GM23248 (cell line): ENCODE measurements at regions not wholly inside any gene's neighbourhood (a gene's known extent, or its start where the extent isn't known, plus 50 kb on each side); places are given as distances from the start of the nearest gene placed in this dataset.
"Not testable (repeated sequence)": the region's sequence is repeated elsewhere in the genome, so short reads cannot be mapped to it uniquely, and the experiment has no call there.

ENCODE experiments used
- DNase-seq: peaks from one replicate; pipeline ENCODE4 v3.0.0-alpha.2; 2015
- H2AFZ ChIP-seq: fragments of 200-600 bp; sonication (generic); 2 replicates; pipeline ENCODE4 v1.6.1; 2016; ENCODE audit warnings: antibody characterized with exemption
- H3F3A ChIP-seq: fragments of 200-600 bp; sonication (generic); 2 replicates; pipeline ENCODE4 v1.6.1; 2016; ENCODE audit warnings: mild to moderate bottlenecking, antibody characterized with exemption, mixed run types; ENCODE audit not compliant: insufficient read depth
- H3K27ac ChIP-seq: fragments of 200-600 bp; sonication (generic); 2 replicates; pipeline ENCODE4 v1.5.1; 2016; ENCODE audit warnings: mild to moderate bottlenecking
- H3K27me3 ChIP-seq: fragments of 200-600 bp; sonication (generic); replicated peaks from 2 replicates; pipeline ENCODE4 v1.6.1; 2016; ENCODE audit warnings: mild to moderate bottlenecking; ENCODE audit not compliant: insufficient read depth
- H3K36me3 ChIP-seq: fragments of 200-600 bp; sonication (generic); 2 replicates; pipeline ENCODE4 v1.6.1; 2016; ENCODE audit warnings: low read depth, mild to moderate bottlenecking
- H3K4me1 ChIP-seq: fragments of 200-600 bp; sonication (generic); 2 replicates; pipeline ENCODE4 v1.6.1; 2016; ENCODE audit warnings: mild to moderate bottlenecking; ENCODE audit not compliant: insufficient read depth
- H3K4me2 ChIP-seq: fragments of 200-600 bp; sonication (generic); one replicate; pipeline ENCODE4 v1.6.1; 2016; ENCODE audit warnings: mild to moderate bottlenecking; ENCODE audit not compliant: unreplicated experiment
- H3K4me3 ChIP-seq: fragments of 200-600 bp; sonication (generic); 2 replicates; pipeline ENCODE4 v1.5.1; 2016; ENCODE audit warnings: mild to moderate bottlenecking
- H3K79me2 ChIP-seq: fragments of 200-600 bp; sonication (generic); 2 replicates; pipeline ENCODE4 v1.6.1; 2016; ENCODE audit warnings: mild to moderate bottlenecking; ENCODE audit not compliant: insufficient read depth
- H3K9ac ChIP-seq: fragments of 200-600 bp; sonication (generic); 2 replicates; pipeline ENCODE4 v1.6.1; 2016; ENCODE audit warnings: mild to moderate bottlenecking
- H3K9me2 ChIP-seq: fragments of 200-600 bp; sonication (generic); 2 replicates; pipeline ENCODE4 v1.6.1; 2016; ENCODE audit warnings: mixed run types, mild to moderate bottlenecking, moderate library complexity; ENCODE audit not compliant: insufficient read depth
- H3K9me3 ChIP-seq: fragments of 200-600 bp; sonication (generic); one replicate; pipeline ENCODE4 v1.6.1; 2017; ENCODE audit warnings: low read depth
- H4K20me1 ChIP-seq: fragments of 200-600 bp; sonication (generic); 2 replicates; pipeline ENCODE4 v1.6.0; 2016; ENCODE audit not compliant: insufficient read depth
- EZH2 ChIP-seq: fragments of 200-600 bp; sonication (generic); IDR thresholded peaks from 2 replicates; pipeline ENCODE4 v1.6.1; 2018; ENCODE audit warnings: antibody characterized with exemption, mild to moderate bottlenecking; ENCODE audit not compliant: insufficient read depth, poor library complexity, severe bottlenecking
- EZH2phosphoT487 ChIP-seq: fragments of 200-600 bp; sonication (generic); IDR thresholded peaks from 2 replicates; pipeline ENCODE4 v1.6.1; 2018; ENCODE audit warnings: antibody characterized with exemption, moderate library complexity, mild to moderate bottlenecking, low read depth; ENCODE audit not compliant: insufficient read depth
- WGBS, 2 experiments: methylation state at CpG; one replicate each; pipeline ENCODE4 v1.1.6; 2015 to 2017; ENCODE audit warnings: low lambda C conversion rate in 2 of 2, low coverage in 1 of 2; ENCODE audit errors: missing lambda C conversion rate in 2 of 2; 5-methylcytosine and 5-hydroxymethylcytosine counted together
- in situ Hi-C: fragments of 300-500 bp; cut with MboI; formaldehyde crosslinking; loops from 2 replicates; pipeline ENCODE4 v1.15.0; 2020

GRCh38 chr1:238331557-238331956 lies 440.8 kb upstream of the ZP4 start:
- Histone ChIP-seq H4K20me1 (no peaks in the 10 kb centered on the region), H3K36me3 (no peaks in the 10 kb centered on the region), H3K9me3 (peaks cover 3% of the 10 kb centered on the region), H3K4me1 (no peaks in the 10 kb centered on the region), H3F3A (no peaks in the 10 kb centered on the region), H3K27me3 (no peaks in the 10 kb centered on the region), H3K4me2 (no peak overlapping the region), H3K79me2 (no peaks in the 10 kb centered on the region), H3K4me3 (no peak overlapping the region), H3K27ac (no peak overlapping the region), H3K9me2 (no peaks in the 10 kb centered on the region), H3K9ac (no peak overlapping the region), H2AFZ (no peak overlapping the region)
- in situ Hi-C loops, result no loop called here
- TF ChIP-seq EZH2phosphoT487 (no peak), EZH2 (no peak)
- DNase-seq, result no peak

- no peak overlapping the region for H2AFZ ChIP-seq
- H3K4me2 ChIP-seq, result no peak overlapping the region
- no peak overlapping the region for H3K4me3 ChIP-seq
- no peaks in the 10 kb centered on the region for H3K9me2 ChIP-seq
- H3K27me3 ChIP-seq, result no peaks in the 10 kb centered on the region
- no peak for DNase-seq
- H3K9ac ChIP-seq, result no peak overlapping the region
- H4K20me1 ChIP-seq, result no peaks in the 10 kb centered on the region
- H3K9me3 ChIP-seq, result peaks cover 3% of the 10 kb centered on the region
- no peaks in the 10 kb centered on the region for H3F3A ChIP-seq
- in situ Hi-C loops, result no loop called here
- no peaks in the 10 kb centered on the region for H3K36me3 ChIP-seq
- H3K27ac ChIP-seq, result no peak overlapping the region
- no peaks in the 10 kb centered on the region for H3K79me2 ChIP-seq
- TF ChIP-seq EZH2 (no peak), EZH2phosphoT487 (no peak)
- no peaks in the 10 kb centered on the region for H3K4me1 ChIP-seq
- 0% methylated on average over 1 of the region's 1 CpG for WGBS, 2 experiments
Observed at GRCh38 chr1:238329671-238330070, 438.9 kb upstream of the ZP4 start.

- WGBS, 2 experiments, result 55 to 60% methylated on average over 9 to 22 of the region's 22 CpGs
- H3K4me1 ChIP-seq, H3K9me2 ChIP-seq, H3K27ac ChIP-seq, H3K9me3 ChIP-seq, H2AFZ ChIP-seq, H3K36me3 ChIP-seq, H3K4me3 ChIP-seq, DNase-seq, H3K27me3 ChIP-seq, H3K79me2 ChIP-seq, in situ Hi-C loops, H3K9ac ChIP-seq, H4K20me1 ChIP-seq, H3F3A ChIP-seq, H3K4me2 ChIP-seq: not testable (repeated sequence)
Observed at GRCh38 chr1:238327033-238327432, 436.3 kb upstream of the ZP4 start.

- H3K9ac ChIP-seq, H3K27ac ChIP-seq, H3K9me2 ChIP-seq, H3K27me3 ChIP-seq, DNase-seq, H3K79me2 ChIP-seq, H3F3A ChIP-seq, H3K4me1 ChIP-seq, H3K9me3 ChIP-seq, in situ Hi-C loops, H3K4me2 ChIP-seq, H3K36me3 ChIP-seq, H3K4me3 ChIP-seq, H2AFZ ChIP-seq, H4K20me1 ChIP-seq: not testable (repeated sequence)
- 45 to 47% methylated on average over 9 of the region's 9 CpGs for WGBS, 2 experiments
Observed at GRCh38 chr1:238326479-238326878, 435.8 kb upstream of the ZP4 start.

GRCh38 chr1:238324211-238324864 lies 433.6 kb upstream of the ZP4 start:
- H4K20me1 ChIP-seq, result no peaks in the 10 kb centered on the region
- 24 to 31% methylated on average over 9 of the region's 9 CpGs for WGBS, 2 experiments
- no peak overlapping the region for H2AFZ ChIP-seq
- no peak overlapping the region for H3K4me2 ChIP-seq
- no peak overlapping the region for H3K27ac ChIP-seq
- H3K9me3 ChIP-seq, result no peaks in the 10 kb centered on the region
- H3F3A ChIP-seq, result no peaks in the 10 kb centered on the region
- H3K4me3 ChIP-seq, result no peak overlapping the region
- no peaks in the 10 kb centered on the region for H3K4me1 ChIP-seq
- no peaks in the 10 kb centered on the region for H3K9me2 ChIP-seq
- in situ Hi-C loops, result no loop called here
- no peaks in the 10 kb centered on the region for H3K27me3 ChIP-seq
- H3K9ac ChIP-seq, result no peak overlapping the region
- no peaks in the 10 kb centered on the region for H3K36me3 ChIP-seq
- no peak for DNase-seq
- TF ChIP-seq EZH2phosphoT487 (no peak), EZH2 (no peak)
- no peaks in the 10 kb centered on the region for H3K79me2 ChIP-seq
